HG02763 (cell line): ENCODE measurements at regions not wholly inside any gene's neighbourhood (a gene's known extent, or its start where the extent isn't known, plus 50 kb on each side); places are given as distances from the start of the nearest gene placed in this dataset.

Experiments used
- ATAC-seq: cut with Tn5 transposase; IDR thresholded peaks from one replicate; pipeline ENCODE4 v1.9.1; 2021; ENCODE audit warnings: mild to moderate bottlenecking, moderate library complexity; ENCODE audit not compliant: unreplicated experiment

DNA sequence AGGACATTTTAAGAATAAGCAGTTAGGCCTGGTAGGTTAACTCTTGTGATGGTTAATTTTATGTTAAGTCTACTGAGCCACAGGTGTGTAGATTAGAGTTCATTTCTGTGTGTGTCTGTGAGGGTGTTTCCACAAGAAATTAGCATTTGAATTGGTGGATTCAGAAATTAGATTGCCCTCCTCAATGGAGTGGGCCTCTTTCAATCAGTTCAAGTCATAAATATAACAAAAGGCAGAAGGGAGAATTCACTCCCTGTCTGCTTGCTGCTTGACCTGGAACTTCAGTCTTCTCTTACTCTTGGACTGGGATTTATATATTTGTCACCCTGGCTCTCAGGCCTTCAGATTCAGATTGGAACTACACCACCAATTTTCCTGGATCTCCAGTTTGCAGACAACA, 55.3 kb upstream of the POM121L12 start:
- ATAC-seq = no peak

DNA sequence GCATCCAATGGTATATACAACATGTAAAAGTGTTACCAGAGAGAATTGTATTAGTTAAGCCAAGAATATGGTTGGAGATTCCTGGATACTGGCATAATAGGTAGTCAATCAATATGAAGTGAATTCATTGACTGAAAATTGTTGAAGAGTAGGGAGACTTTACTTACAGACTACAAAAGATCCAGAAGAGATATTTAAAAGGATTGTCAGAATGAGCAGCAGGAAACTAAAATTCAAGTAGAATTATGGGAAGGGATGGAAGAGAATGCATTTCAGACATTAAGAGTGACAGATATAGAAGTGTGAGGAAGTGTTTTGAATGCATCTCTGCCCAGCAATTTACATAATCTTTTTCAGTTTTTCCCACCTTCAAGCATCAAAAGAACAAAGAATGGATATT, 62.3 kb upstream of the POM121L12 start:
- no peak for ATAC-seq

DNA sequence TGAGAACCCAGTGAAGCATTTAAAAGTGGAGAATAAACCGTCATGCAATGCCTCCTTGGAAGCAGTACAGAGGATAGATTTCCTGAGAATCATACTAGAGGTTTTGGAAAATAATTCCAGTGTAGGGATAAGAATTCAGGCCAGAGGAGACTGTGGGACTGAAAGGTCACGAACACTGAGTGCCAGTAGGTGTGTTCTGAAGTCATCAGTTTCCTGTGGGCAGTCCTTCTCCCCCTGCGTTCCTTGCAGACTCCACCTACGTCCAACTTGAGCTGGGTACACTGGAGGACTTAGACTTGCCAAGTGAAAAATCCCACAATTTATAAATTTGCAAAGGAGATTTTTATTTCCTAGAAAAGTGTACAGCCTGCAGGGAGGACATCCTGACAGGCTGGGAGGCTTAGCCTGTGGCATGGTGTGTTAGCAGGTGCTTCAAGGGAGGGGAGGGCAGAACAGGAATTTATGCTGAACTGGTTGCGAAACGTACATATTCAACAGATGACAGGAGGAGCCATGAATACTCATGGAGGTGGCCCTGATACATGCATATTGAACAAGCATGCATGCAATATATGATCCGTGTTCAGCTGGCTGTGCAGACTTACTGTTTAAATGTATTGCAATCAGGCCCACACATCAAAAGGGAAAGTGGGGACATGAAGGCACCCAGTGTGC, 72.9 kb upstream of the POM121L12 start:
- no peak for ATAC-seq

DNA sequence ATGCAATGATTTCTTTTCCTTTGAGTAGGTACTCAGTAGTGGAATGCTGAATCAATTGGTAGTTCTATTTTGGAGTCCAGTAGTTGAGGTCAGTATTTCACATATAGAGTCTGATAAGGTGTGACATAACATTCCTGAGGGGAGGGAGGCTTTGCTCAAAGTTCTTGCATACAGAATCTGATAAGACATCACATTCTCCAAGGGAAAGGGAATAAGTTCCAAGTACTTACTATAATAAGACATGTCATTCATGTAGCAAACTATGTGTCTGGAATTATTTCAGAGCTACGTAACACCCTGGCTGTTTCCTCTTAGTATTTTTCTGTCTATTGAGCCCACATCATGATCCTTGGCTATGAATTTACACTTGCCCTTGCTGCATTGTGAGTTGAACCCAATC, 74.3 kb upstream of the POM121L12 start:
- no peak for ATAC-seq

DNA sequence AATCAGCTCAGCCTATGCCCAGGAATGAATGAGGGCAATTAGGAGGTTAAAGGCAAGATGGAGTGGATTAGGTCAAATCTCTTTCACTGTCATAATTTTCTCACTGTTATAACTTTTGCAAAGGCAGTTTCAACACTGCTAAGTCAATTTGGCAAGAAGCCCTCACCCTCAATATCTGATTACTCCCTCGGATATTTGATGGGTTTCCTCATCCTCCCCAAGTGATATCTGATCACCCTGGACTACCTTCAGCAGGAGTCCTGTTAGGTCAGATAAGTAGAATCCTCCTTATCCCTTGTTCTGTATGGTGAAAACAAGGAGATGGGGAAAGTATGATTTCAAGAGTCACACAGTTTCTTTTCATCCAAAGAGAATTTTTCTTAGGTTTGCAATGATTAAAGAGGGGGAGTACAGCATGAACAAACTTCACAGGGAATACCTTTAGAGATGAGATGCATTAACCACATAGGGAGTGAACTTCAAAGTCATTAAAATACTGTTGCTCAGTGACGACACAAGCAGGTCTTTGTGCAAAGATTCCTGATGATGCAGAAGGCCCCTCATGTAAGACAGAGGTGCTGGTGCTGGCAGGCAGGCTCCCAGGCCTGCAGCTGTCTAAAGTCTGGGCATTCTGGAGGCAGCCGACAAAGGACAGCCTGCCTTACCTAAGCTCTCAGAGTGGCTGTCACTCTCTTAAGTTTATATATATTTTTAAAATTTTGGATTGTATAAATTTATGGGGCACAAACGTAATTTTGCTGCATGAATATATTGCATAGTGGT, 75.4 kb upstream of the POM121L12 start:
- no peak for ATAC-seq

DNA sequence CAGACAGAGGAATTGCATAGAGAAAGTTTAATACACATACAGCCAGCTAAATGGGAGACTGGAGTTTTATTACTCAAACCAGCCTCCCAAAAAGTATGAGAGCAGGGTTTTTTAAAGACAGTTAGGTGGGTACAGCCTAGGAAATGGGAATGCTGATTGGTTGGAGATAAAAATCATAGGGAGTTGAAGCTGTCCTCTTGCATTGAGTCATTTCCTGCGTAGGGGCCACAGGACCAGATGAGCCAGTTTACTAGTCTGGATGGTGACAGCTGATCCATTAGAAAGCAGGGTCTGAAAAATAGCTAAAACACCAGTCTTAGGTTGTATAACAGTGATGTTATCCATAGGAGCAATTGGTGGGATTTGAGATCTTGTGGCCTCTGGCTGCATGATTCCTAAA, 76.1 kb upstream of the POM121L12 start:
- no peak for ATAC-seq

DNA sequence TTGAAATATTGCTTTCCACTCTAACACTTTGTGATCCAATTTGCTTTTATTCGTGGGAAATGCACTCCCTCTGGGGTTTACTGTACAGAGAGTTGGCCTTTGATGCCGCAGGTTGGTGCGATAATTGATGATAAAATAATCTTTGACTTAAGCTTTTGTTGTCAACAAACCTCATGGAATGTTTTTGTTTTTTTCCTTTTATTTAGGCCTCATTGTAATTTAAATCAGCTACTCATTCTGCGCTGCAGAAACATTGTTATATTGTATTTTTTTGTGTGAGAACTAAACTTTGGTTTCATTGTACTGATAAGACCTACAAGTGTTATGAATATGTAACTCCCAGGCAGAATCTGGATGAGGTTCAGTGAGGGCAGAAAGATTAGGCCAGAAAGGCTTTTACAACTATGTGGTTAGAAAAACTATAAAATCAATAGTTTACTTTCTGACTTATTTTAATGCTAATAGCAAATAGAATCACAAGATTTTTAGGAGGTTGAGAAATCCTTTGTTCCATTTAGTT, 76.8 kb upstream of the POM121L12 start:
- ATAC-seq = no peak

DNA sequence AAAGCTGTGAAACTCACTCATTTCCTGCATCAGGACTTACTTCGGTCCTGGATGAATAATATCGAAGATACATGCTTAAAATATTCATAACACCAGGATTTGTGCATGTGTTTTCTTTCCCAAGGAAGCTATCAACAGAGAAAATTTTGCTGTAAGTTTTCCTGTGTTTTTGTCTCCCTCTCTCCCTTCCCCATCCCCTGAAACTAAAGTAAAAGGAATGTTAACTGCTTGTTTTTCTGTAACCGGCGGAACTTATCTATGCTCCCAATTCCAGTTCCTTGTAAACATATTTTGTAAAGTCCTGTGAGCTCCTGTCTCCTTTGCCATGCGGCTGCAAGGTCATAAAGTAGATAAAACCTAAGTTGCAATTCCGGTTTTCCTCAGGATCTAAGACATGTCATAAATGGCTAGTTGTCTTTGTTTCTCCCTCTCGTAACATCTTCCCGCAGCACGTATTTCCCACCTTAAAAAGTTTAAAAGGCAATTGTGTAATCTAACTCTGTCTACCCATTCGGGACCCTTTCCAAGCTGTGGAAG, 79.0 kb upstream of the POM121L12 start:
- ATAC-seq = no peak

DNA sequence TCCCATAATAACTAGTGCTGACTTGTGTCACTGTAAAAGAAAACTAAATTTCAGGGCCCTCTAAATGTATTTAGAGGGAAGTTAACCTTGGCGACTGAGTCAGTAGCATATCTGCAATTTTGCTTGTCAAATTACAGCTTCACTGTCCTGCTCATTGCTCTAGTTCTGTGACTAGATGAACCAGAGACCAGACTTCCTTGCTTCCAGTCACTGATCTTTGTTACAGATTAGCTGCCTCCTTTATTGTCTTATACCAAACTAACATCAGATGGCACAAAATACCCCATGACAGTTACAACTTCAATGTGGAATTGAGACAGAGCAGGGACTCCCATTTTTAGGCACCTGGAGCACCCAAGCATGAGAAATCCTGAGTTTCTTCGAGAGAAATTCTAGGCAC, 79.9 kb upstream of the POM121L12 start:
- ATAC-seq = no peak

DNA sequence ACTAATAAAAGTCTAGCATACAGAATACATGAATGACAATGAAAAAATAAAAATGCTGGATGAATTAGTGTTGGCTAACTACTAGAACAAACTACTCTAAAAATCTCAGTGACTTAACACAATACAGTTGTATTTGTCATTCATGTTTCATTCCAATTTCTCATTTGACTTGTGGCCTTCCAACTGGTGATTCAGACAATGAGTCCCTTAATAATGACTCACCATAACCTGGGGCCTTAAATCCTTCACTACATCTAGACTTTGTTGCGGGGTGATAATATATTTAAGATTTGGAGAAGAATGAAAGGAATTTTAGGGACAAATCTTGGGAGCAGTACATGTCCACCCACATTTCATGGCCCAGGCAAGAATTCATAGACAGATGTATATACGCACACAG, 90.5 kb upstream of the POM121L12 start:
- no peak for ATAC-seq

DNA sequence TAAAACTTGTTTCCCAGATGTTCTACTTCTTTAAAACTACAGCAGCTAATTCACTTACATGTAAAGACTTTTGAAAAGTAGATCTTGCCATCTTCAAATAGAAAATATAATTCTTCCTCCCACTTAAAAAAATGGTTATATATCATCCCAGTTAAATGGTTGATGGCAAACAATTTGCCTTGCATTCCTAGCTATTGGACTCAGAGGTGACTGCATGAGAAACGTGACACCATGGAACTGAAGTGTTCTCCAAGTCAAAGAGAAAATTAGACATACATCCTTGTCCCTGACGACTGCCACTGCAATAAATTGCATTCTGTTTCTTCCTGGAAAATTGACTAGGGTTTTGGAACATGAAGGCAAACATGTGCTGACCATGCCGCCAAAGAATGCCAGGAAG, 95.0 kb upstream of the POM121L12 start:
- no peak for ATAC-seq

DNA sequence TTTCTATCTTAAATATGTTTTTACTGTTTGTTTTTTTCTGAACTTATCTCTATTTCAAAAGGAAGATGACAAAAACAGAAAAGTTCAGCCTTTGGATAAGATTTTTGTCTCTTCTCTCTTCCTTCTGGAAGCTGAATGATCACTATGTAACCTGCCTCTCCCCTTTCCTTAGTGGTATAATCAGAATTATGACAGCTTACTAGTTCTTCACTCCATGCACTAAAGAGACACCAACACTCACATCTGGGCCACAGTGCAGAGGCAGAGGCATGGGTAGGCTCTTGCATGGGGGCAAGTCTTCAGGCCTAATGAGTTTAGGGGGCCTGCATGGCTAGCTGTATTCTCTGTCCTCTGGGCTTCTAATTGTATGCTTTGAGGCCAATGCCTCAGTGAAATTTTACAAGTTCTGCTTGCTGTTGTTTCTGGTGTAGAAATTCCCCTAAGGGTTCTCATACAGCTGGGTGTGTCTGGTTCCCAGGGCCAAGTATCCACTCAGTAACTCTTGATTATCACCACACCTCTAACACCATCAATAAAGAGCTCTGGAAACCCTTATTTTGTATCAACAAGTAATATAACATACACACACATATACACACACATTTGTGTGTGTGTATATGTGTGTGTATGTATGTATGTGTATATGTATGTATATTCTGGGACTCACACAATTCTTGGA, 96.8 kb upstream of the POM121L12 start:
- ATAC-seq = no peak

DNA sequence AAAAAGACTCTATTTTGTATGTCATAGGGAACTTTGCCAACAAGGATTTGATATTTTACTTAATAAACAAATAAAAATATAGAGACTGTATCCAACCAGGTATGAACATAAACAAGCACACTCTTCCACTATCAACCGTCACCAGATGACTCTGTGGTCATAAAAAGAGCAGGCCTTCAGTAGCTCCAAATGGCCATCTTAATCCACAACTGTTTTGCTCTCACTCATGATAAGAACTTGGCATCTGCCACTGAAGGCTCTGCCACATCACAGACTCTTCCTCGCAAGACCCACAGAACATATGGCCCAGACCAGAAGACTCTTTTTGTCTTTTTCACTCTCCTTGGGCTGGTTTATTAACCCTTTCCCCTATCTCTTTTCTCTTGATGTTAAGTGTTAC, 98.7 kb upstream of the POM121L12 start:
- no peak for ATAC-seq

DNA sequence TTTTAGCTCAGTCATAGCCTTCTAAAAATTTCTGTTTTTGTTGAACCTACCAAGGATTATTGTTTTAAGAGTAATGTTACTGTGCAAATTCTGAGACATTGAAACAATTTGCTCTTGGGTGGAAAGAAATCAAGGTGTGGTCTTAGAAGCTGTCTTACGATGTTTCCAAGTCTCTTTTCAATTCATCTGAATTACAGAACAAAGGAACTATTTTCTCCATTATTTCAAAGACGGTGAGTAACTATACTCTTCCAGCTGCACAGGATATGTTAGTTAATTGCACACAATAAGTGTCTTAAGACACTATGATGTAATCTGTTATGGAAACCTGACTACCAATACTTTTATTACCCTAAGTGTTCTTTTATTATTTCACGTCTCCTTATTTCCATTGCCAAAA, 106.8 kb upstream of the POM121L12 start:
- ATAC-seq = no peak

DNA sequence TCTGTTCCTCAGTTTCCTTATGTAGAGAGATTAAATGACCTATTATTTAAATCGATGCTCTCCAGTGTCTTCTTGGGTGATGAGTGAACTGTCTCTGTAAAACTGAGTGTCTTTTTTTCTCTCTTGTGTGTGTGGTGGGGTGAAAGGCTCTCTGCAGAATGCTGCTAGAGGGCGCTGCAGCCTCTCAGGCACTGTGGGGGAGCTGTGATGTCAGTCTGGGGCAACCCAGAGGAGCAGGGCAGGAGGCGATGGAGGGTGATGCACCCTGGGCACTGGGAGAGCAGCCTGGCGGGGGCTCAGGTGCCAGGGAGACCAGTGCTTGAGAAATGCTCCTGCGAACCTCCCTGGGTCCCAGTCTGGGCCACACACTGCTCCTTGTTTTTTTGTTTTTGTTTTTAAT, 110.1 kb upstream of the POM121L12 start:
- no peak for ATAC-seq

DNA sequence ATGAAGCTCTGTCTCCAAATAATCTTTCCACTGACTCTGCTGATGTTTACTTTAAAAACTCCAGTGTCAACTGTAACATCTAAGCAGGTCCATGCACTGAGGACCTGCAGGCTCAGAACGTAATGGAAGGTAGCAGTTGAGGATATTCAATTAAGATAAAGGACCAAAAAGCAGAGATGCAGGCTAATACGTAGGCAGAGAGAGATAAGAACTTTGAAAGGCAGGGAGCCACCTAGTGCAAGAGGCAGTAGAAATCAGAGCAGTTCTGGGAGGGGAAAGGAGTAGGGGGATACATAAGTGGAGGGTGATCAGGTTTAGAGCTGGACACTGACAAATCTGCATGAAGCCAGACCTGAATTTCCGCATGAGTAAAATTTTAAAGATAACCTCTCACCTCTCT, 114.5 kb upstream of the POM121L12 start:
- ATAC-seq = no peak

DNA sequence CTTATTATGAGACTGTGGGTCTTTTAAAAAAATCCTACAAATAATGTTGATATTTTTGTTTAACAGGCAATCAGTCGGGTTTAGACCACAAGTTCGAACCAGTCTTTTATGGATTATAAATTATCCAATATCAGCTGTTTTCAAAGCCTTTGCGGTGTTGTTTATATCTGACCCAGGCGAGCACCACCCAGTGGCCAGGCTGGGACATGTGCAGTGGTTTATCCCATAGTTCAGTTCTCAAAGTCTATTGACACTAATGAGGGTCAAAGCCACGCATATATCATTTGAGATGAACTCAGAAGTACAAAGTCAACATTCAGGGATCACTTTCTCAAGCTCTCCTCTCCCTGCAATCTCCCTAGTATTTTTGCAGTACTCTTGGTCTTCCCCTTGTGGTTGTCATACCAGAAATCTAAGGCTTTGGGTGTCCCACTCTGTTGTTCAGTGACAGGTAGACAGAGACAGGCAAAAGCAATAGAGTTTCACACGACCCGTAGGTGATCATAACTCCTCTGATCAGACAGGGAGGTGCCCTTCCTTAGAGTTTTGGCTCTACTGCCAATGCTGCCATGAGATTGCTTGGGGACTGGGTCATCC, 117.4 kb upstream of the POM121L12 start:
- ATAC-seq = no peak

DNA sequence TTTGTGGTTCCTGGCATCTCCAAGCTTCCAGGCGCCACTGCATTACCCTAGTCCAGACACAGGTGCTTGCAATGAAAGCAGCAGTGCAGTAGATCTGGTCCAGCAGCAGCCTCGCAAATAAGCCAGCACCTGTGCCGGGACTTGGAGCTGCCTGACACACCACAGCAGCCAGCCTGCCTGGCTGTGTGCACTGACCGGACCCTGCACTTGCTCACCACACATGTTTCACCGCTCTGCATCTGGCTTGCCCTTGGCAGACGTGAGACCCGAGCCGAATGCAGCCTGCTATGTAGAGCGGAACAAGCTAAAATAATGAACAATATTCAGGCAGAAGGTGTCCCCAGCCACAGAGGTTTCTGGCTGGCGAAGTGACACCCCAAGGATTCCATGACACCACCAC, 123.6 kb upstream of the POM121L12 start:
- ATAC-seq = no peak

DNA sequence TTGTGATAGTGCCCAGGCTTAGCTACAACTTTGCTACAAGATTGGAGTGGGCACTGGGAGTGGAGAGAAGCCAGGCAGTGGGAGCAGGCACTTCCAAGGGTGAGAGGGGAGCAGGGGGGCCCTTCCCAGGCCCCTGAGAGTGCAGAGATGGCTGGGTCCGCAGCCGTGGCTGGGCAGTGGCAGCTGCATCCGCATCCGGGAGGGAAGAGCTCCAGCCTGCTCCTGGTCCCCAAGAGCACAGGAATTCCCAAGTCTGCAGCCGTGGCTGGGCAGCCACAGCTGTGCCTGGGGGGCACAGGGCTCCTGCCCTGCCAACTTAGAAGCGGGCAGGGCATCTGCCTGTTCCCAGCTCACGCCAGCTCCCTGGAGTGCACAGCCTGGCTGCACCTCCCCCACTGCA, 124.1 kb upstream of the POM121L12 start:
- ATAC-seq = no peak

DNA sequence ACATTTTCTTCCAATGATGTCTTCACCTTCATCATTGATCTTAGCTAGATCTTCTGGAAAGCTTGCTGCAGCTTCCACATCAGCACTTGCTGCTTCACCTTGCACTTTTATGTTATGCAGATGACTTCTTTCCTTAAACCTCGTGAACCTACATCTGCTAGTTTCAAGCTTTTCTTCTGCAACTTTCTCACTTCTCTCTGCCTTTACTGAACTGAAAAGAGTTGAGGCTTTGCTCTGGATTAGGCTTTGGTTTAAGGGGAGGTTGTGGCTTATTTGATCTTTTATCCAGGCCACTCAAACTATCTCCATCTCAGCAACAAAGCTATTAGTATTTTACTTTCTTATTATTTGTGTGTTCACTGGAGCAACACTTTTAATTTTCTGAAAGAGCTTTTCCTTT, 125.5 kb upstream of the POM121L12 start:
- ATAC-seq = no peak

DNA sequence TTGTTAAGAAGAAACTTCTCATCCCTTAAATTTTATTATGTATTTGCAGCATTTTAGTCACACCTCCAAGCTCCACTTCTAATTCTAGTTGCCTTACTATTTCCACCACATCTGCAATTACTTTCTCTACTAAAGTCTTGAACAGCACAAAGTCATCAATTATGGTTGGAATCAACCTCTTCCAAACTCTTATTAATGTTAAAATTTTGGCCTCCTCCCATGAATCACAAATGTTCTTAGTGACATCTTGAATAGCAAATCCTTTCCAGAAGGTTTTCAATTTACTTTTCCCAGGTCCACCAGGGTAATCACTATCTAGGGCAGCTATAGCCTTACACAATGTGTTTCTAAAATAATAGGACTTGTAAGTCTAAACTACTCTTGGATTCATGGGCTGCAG, 126.3 kb upstream of the POM121L12 start:
- ATAC-seq = no peak
